ENCODE measurements at regions not wholly inside any gene's neighbourhood (a gene's known extent, or its start where the extent isn't known, plus 50 kb on each side); places are given as distances from the start of the nearest gene placed in this dataset.

DNA sequence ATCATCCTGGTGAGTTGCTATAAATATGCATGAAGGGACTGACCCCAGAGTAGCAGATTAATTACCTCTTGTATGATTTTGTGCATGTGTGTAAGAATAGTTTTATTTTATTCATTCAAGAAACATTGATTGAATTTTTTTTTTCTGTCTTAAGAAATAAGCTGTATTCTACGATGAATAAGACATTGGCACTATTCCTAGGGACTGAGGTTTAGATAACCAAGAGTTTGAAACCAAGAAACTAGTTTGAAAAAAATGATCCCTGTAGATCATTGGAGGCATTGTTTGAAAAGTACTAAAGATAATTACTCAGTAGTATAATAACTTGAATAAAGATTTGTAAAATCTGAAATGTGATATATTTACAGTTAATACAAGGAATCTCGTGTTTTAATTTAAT, 1086.9 kb downstream of the PCDH7 start (continued):
- TF ChIP-seq, protein P1, sequence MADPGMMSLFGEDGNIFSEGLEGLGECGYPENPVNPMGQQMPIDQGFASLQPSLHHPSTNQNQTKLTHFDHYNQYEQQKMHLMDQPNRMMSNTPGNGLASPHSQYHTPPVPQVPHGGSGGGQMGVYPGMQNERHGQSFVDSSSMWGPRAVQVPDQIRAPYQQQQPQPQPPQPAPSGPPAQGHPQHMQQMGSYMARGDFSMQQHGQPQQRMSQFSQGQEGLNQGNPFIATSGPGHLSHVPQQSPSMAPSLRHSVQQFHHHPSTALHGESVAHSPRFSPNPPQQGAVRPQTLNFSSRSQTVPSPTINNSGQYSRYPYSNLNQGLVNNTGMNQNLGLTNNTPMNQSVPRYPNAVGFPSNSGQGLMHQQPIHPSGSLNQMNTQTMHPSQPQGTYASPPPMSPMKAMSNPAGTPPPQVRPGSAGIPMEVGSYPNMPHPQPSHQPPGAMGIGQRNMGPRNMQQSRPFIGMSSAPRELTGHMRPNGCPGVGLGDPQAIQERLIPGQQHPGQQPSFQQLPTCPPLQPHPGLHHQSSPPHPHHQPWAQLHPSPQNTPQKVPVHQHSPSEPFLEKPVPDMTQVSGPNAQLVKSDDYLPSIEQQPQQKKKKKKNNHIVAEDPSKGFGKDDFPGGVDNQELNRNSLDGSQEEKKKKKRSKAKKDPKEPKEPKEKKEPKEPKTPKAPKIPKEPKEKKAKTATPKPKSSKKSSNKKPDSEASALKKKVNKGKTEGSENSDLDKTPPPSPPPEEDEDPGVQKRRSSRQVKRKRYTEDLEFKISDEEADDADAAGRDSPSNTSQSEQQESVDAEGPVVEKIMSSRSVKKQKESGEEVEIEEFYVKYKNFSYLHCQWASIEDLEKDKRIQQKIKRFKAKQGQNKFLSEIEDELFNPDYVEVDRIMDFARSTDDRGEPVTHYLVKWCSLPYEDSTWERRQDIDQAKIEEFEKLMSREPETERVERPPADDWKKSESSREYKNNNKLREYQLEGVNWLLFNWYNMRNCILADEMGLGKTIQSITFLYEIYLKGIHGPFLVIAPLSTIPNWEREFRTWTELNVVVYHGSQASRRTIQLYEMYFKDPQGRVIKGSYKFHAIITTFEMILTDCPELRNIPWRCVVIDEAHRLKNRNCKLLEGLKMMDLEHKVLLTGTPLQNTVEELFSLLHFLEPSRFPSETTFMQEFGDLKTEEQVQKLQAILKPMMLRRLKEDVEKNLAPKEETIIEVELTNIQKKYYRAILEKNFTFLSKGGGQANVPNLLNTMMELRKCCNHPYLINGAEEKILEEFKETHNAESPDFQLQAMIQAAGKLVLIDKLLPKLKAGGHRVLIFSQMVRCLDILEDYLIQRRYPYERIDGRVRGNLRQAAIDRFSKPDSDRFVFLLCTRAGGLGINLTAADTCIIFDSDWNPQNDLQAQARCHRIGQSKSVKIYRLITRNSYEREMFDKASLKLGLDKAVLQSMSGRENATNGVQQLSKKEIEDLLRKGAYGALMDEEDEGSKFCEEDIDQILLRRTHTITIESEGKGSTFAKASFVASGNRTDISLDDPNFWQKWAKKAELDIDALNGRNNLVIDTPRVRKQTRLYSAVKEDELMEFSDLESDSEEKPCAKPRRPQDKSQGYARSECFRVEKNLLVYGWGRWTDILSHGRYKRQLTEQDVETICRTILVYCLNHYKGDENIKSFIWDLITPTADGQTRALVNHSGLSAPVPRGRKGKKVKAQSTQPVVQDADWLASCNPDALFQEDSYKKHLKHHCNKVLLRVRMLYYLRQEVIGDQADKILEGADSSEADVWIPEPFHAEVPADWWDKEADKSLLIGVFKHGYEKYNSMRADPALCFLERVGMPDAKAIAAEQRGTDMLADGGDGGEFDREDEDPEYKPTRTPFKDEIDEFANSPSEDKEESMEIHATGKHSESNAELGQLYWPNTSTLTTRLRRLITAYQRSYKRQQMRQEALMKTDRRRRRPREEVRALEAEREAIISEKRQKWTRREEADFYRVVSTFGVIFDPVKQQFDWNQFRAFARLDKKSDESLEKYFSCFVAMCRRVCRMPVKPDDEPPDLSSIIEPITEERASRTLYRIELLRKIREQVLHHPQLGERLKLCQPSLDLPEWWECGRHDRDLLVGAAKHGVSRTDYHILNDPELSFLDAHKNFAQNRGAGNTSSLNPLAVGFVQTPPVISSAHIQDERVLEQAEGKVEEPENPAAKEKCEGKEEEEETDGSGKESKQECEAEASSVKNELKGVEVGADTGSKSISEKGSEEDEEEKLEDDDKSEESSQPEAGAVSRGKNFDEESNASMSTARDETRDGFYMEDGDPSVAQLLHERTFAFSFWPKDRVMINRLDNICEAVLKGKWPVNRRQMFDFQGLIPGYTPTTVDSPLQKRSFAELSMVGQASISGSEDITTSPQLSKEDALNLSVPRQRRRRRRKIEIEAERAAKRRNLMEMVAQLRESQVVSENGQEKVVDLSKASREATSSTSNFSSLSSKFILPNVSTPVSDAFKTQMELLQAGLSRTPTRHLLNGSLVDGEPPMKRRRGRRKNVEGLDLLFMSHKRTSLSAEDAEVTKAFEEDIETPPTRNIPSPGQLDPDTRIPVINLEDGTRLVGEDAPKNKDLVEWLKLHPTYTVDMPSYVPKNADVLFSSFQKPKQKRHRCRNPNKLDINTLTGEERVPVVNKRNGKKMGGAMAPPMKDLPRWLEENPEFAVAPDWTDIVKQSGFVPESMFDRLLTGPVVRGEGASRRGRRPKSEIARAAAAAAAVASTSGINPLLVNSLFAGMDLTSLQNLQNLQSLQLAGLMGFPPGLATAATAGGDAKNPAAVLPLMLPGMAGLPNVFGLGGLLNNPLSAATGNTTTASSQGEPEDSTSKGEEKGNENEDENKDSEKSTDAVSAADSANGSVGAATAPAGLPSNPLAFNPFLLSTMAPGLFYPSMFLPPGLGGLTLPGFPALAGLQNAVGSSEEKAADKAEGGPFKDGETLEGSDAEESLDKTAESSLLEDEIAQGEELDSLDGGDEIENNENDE (IDR thresholded peaks at IDR 0.05; ENCODE audit: insufficient replicate concordance, low read length) = no peak
- TF ChIP-seq RFX5 (IDR thresholded peaks at IDR 0.05; ENCODE audit: borderline replicate concordance, low read depth, low read length) = no peak
- TF ChIP-seq KDM5A (IDR thresholded peaks at IDR 0.05; ENCODE audit: low read length) = no peak
- TF ChIP-seq CBX8 (IDR thresholded peaks at IDR 0.05; ENCODE audit: borderline replicate concordance, low read depth, low read length) = no peak
- TF ChIP-seq SUZ12 (IDR thresholded peaks at IDR 0.05; ENCODE audit: low read length) = no peak
- no peak for TF ChIP-seq FOSL1 (IDR thresholded peaks at IDR 0.05; ENCODE audit: insufficient read depth, low read depth, low read length)
- no peak for TF ChIP-seq NANOG (IDR thresholded peaks at IDR 0.05; ENCODE audit: insufficient read depth, low read depth, low read length, poor library complexity, severe bottlenecking)
- no peak for TF ChIP-seq NRF1 (IDR thresholded peaks at IDR 0.05; ENCODE audit: low read depth, low read length)
- TF ChIP-seq JUN (IDR thresholded peaks at IDR 0.05; ENCODE audit: low read depth, low read length) = no peak
- no peak for TF ChIP-seq JUND (IDR thresholded peaks at IDR 0.05; ENCODE audit: low read length)
